HL-60 (cell line): ENCODE measurements at regions not wholly inside any gene's neighbourhood (a gene's known extent, or its start where the extent isn't known, plus 50 kb on each side); places are given as distances from the start of the nearest gene placed in this dataset.

Experiments
- CTCF ChIP-seq: IDR thresholded peaks from one replicate; pipeline ENCODE4 v1.5.1; 2011; ENCODE audit warnings: low read length, control low read depth, inconsistent platforms; ENCODE audit not compliant: insufficient read depth
- GABPA ChIP-seq: IDR thresholded peaks from 2 replicates; pipeline ENCODE4 v1.6.1; 2012; ENCODE audit warnings: low read depth
- POLR2AphosphoS5 ChIP-seq: IDR thresholded peaks from 2 replicates; pipeline ENCODE4 v1.6.1; 2012; ENCODE audit warnings: low read depth
- REST ChIP-seq: IDR thresholded peaks from 2 replicates; pipeline ENCODE4 v1.6.1; 2012; ENCODE audit warnings: low read depth; ENCODE audit not compliant: insufficient replicate concordance
- SPI1 ChIP-seq: IDR thresholded peaks from 2 replicates; pipeline ENCODE4 v1.6.1; 2012; ENCODE audit warnings: low read depth, mild to moderate bottlenecking, borderline replicate concordance

GRCh38 chr12:92224685-92225331, 79.2 kb upstream of the BTG1 start:
- TF ChIP-seq CTCF (no peak), POLR2AphosphoS5 (no peak), GABPA (no peak), SPI1 (no peak), REST (no peak)
